ENCODE measurements at regions not wholly inside any gene's neighbourhood (a gene's known extent, or its start where the extent isn't known, plus 50 kb on each side); places are given as distances from the start of the nearest gene placed in this dataset.

DNA sequence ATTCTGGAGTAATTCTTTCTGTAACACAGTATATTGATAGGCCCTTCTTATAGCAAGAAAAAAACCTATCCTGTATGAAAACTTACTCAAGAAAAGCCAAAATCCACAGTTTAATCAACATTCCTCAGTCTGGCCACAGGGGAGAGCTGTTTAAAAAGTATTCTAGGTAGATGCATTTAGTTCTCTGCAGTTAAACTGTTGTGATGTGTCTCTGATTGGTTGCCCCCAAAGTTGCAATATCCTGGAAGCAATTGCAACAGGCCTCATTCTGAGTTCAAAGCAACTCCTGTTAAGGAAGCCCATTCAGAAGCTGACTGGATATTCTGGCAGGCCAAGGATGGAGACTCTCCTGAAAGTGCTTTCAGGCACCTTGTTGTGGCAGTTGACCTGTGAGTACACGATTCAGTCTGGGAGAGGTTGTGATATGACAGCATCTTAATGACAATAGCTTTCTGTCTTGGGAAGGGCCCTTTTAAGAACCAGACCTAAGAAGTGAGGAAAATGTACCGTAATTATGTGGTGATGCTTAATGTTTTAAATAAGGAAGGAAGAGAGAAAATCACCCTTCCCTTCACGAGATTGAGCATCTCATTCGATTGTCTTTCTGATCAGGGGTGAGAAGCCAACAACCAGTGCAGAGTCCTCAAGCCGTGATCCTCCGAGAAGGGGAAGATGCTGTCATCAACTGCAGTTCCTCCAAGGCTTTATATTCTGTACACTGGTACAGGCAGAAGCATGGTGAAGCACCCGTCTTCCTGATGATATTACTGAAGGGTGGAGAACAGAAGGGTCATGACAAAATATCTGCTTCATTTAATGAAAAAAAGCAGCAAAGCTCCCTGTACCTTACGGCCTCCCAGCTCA lies 420.7 kb downstream of the DAD1 start:
- 89 to 90% methylated on average over 8 of the region's 8 CpGs for WGBS, 2 donors
- no peak overlapping the region for H3K4me3 ChIP-seq (replicated peaks in 1 of 3)
- H3K27ac ChIP-seq: no peak overlapping the region
- TF ChIP-seq POLR2A (IDR thresholded peaks at IDR 0.05): no peak
- TF ChIP-seq, protein P1, sequence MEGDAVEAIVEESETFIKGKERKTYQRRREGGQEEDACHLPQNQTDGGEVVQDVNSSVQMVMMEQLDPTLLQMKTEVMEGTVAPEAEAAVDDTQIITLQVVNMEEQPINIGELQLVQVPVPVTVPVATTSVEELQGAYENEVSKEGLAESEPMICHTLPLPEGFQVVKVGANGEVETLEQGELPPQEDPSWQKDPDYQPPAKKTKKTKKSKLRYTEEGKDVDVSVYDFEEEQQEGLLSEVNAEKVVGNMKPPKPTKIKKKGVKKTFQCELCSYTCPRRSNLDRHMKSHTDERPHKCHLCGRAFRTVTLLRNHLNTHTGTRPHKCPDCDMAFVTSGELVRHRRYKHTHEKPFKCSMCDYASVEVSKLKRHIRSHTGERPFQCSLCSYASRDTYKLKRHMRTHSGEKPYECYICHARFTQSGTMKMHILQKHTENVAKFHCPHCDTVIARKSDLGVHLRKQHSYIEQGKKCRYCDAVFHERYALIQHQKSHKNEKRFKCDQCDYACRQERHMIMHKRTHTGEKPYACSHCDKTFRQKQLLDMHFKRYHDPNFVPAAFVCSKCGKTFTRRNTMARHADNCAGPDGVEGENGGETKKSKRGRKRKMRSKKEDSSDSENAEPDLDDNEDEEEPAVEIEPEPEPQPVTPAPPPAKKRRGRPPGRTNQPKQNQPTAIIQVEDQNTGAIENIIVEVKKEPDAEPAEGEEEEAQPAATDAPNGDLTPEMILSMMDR (IDR thresholded peaks at IDR 0.05): no peak
- no peaks in the 10 kb centered on the region for H3K9me3 ChIP-seq
- no peaks in the 10 kb centered on the region for H3K36me3 ChIP-seq
- H3K4me1 ChIP-seq: no peaks in the 10 kb centered on the region
- DNase-seq: no peak
- intact Hi-C loops (cut with DNase I): no loop called here
- no peaks in the 10 kb centered on the region for H3K27me3 ChIP-seq

GRCh38 chr14:22164616-22165015 lies 424.4 kb downstream of the DAD1 start:
- no peaks in the 10 kb centered on the region for H3K27me3 ChIP-seq
- intact Hi-C loops (cut with DNase I): no loop called here
- no peak for DNase-seq
- no peaks in the 10 kb centered on the region for H3K9me3 ChIP-seq
- whole genome bisulfite sequencing, 2 donors: 52 to 60% methylated on average over 3 of the region's 3 CpGs
- TF ChIP-seq, protein P1 (IDR thresholded peaks at IDR 0.05): no peak
- no peak for TF ChIP-seq POLR2A (IDR thresholded peaks at IDR 0.05)
- H3K27ac ChIP-seq: no peak overlapping the region
- H3K36me3 ChIP-seq: no peaks in the 10 kb centered on the region
- H3K4me3 ChIP-seq (replicated peaks in 1 of 3): no peak overlapping the region
- H3K4me1 ChIP-seq: no peaks in the 10 kb centered on the region

DNA sequence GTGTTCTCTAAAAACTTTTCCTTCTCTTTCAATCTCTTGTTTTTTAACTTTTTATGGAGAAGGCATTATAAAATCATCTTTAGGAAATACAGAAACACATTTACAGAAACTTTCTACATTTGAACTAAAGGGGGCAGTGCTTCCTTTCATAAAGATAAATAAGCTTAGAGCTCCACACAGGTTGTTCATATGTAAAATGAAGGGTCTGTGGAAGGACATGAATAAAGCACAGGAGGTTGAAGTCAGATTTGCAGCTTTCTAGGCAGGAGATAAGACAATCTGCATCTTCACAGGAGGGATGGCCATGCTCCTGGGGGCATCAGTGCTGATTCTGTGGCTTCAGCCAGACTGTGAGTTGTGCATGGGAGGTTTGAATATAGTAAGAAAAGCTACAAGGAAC lies 426.0 kb downstream of the DAD1 start:
- H3K27ac ChIP-seq: no peak overlapping the region
- intact Hi-C loops (cut with DNase I): no loop called here
- no peaks in the 10 kb centered on the region for H3K4me1 ChIP-seq
- H3K27me3 ChIP-seq: no peaks in the 10 kb centered on the region
- no peak for DNase-seq
- no peaks in the 10 kb centered on the region for H3K9me3 ChIP-seq
- H3K36me3 ChIP-seq: no peaks in the 10 kb centered on the region
- H3K4me3 ChIP-seq (replicated peaks in 1 of 3): no peak overlapping the region
- TF ChIP-seq, protein P1 (IDR thresholded peaks at IDR 0.05): no peak
- TF ChIP-seq POLR2A (IDR thresholded peaks at IDR 0.05): no peak

GRCh38 chr14:22159957-22160356 lies 429.1 kb downstream of the DAD1 start:
- no peak overlapping the region for H3K27ac ChIP-seq
- H3K9me3 ChIP-seq: no peaks in the 10 kb centered on the region
- H3K4me1 ChIP-seq: no peaks in the 10 kb centered on the region
- no peak for DNase-seq
- intact Hi-C loops (cut with DNase I): no loop called here
- H3K36me3 ChIP-seq: no peaks in the 10 kb centered on the region
- WGBS, 2 donors: 67 to 76% methylated on average over 2 of the region's 2 CpGs
- TF ChIP-seq, protein P1 (IDR thresholded peaks at IDR 0.05): no peak
- no peak overlapping the region for H3K4me3 ChIP-seq (replicated peaks in 1 of 3)
- H3K27me3 ChIP-seq: no peaks in the 10 kb centered on the region

DNA sequence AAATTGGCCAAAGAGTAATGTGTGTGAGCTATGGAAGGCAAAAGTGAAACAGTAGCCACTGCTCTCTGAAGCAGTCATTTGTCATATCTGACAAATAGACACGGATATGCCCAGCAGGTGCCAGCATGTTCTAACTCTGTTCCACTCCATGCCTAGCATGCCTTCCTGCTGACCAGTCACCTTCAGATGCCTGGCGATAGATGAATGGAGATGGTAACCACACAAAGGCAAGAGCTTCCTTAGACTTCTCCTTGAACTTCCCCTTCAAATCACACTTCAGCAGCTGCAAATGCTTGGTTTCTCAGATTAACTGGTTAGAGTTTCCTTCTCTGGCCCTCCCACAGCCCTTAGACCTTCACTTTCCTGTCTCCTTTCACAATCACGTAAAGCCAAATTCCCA lies 429.9 kb downstream of the DAD1 start:
- TF ChIP-seq, protein P1 (IDR thresholded peaks at IDR 0.05): no peak
- no peak for TF ChIP-seq POLR2A (IDR thresholded peaks at IDR 0.05)
- 62 to 92% methylated on average over 3 of the region's 3 CpGs for WGBS, 2 donors
- Histone ChIP-seq H3K36me3 (no peaks in the 10 kb centered on the region), H3K27me3 (no peaks in the 10 kb centered on the region), H3K9me3 (no peaks in the 10 kb centered on the region), H3K4me1 (no peaks in the 10 kb centered on the region), H3K4me3 (replicated peaks in 1 of 3) (no peak overlapping the region), H3K27ac (no peak overlapping the region)
- intact Hi-C loops (cut with DNase I): no loop called here
- DNase-seq: no peak
